GM12878 (cell line): ENCODE measurements at regions not wholly inside any gene's neighbourhood (a gene's known extent, or its start where the extent isn't known, plus 50 kb on each side); places are given as distances from the start of the nearest gene placed in this dataset.

Source experiments
- ATAC-seq: fragments of 200-7000 bp; cut with Tn5 transposase; 3 replicates; pipeline ENCODE4 v1.9.1; 2020; ENCODE audit warnings: mild to moderate bottlenecking, moderate library complexity
- BruUV-seq: library from RNA; stranded (reverse); fragments of 400-500 nt; replicated peaks from 2 replicates; lab custom pipeline; 2021; lab: Mats Ljungman, UMichigan
- CTCF ChIA-PET: fragments of 300-600 bp; sonication (Branson Sonifier 250); formaldehyde crosslinking; extraction: SDS; loops from one replicate; lab custom pipeline; 2021; ENCODE audit warnings: inconsistent platforms; lab: Yijun Ruan, JAX
- POLR2A ChIA-PET: fragments of 350-600 bp; formaldehyde crosslinking; extraction: SDS; loops from one replicate; lab custom pipeline; 2021; ENCODE audit warnings: inconsistent platforms; lab: Charles Lee
- RAD21 ChIA-PET: fragments of 300-600 bp; sonication (Branson Sonifier 250); formaldehyde crosslinking; loops from one replicate; lab custom pipeline; 2023; ENCODE audit warnings: antibody characterized with exemption; ENCODE audit not compliant: unreplicated experiment; lab: Charles Lee
- SMC1A ChIA-PET: fragments of 300-600 bp; sonication (Branson Sonifier 250); formaldehyde crosslinking; loops from one replicate; lab custom pipeline; 2023; ENCODE audit not compliant: unreplicated experiment, uncharacterized antibody; lab: Charles Lee
- DNase-seq: peaks from one replicate; pipeline ENCODE4 v3.0.0-alpha.2; 2011; ENCODE audit warnings: low read depth, low spot score
- FAIRE-seq: peaks from 3 replicates; lab custom pipeline; 2011; peaks lifted over from hg19 to GRCh38; lab: Jason Lieb, UNC
- H2AFZ ChIP-seq: 2 replicates; pipeline ENCODE4 v1.6.0; 2011; ENCODE audit warnings: low read depth, low read length, control low read depth; ENCODE audit not compliant: control insufficient read depth
- H3K27ac ChIP-seq: 2 replicates; pipeline ENCODE4 v1.5.1; 2011; ENCODE audit warnings: control low read depth; ENCODE audit not compliant: control insufficient read depth, insufficient read depth
- H3K27me3 ChIP-seq, 2 experiments: replicated peaks in 1 of 2; 2 replicates each; pipeline versions ENCODE4 v1.6.0 to v1.6.1; 2011; ENCODE audit warnings: low read length in 1 of 2; ENCODE audit not compliant: control insufficient read depth in 2 of 2, insufficient read depth in 2 of 2
- H3K36me3 ChIP-seq, 2 experiments: 2 replicates each; pipeline ENCODE4 v1.5.1; 2011; ENCODE audit warnings: low read length in 1 of 2; ENCODE audit not compliant: control insufficient read depth in 2 of 2, insufficient read depth in 2 of 2
- H3K4me1 ChIP-seq: 2 replicates; pipeline ENCODE4 v1.6.1; 2011; ENCODE audit warnings: mild to moderate bottlenecking, low read length, moderate library complexity, mixed read lengths; ENCODE audit not compliant: control insufficient read depth, insufficient read depth
- H3K4me2 ChIP-seq: 2 replicates; pipeline ENCODE4 v1.6.0; 2011; ENCODE audit warnings: control low read depth; ENCODE audit not compliant: control insufficient read depth, insufficient read depth
- H3K4me3 ChIP-seq: fragments of 200-600 bp; sonication (generic); 2 replicates; pipeline ENCODE4 v1.5.1; 2016
- H3K79me2 ChIP-seq: 2 replicates; pipeline ENCODE4 v1.6.0; 2011; ENCODE audit warnings: low read length; ENCODE audit not compliant: control insufficient read depth, insufficient read depth
- H3K9ac ChIP-seq: 2 replicates; pipeline ENCODE4 v1.8.0; 2011; ENCODE audit warnings: low read length, control low read depth, mixed read lengths; ENCODE audit not compliant: control insufficient read depth, insufficient read depth
- H3K9me3 ChIP-seq: replicated peaks from 3 replicates; pipeline ENCODE4 v1.5.1; 2011; ENCODE audit warnings: mild to moderate bottlenecking, low read length; ENCODE audit not compliant: control insufficient read depth, insufficient read depth
- H4K20me1 ChIP-seq: 2 replicates; pipeline ENCODE4 v1.6.0; 2011; ENCODE audit not compliant: control insufficient read depth, insufficient read depth
- CBFB ChIP-seq: IDR thresholded peaks from 2 replicates; pipeline ENCODE4 v1.6.1; 2016; ENCODE audit warnings: antibody characterized with exemption, low read depth
- CREM ChIP-seq: IDR thresholded peaks from 2 replicates; pipeline ENCODE4 v1.6.1; 2014; ENCODE audit warnings: antibody characterized with exemption, low read depth
- HDAC6 ChIP-seq: fragments of 200-600 bp; sonication (generic); IDR thresholded peaks from one replicate; pipeline ENCODE4 v1.8.0; 2017; ENCODE audit warnings: antibody characterized with exemption; ENCODE audit not compliant: unreplicated experiment
- KDM1A ChIP-seq: fragments of 200-600 bp; sonication (generic); IDR thresholded peaks from 2 replicates; pipeline ENCODE4 v1.6.1; 2016; ENCODE audit warnings: borderline replicate concordance
- POLR2AphosphoS5 ChIP-seq: IDR thresholded peaks from 2 replicates; pipeline ENCODE4 v1.6.1; 2011; ENCODE audit warnings: mild to moderate bottlenecking, low read length, inconsistent platforms
- SMAD1 ChIP-seq: fragments of 450-650 bp; IDR thresholded peaks from 2 replicates; pipeline ENCODE4 v1.6.1; 2018; ENCODE audit warnings: mild to moderate bottlenecking, low read depth; ENCODE audit not compliant: partially characterized antibody
- ZZZ3 ChIP-seq: IDR thresholded peaks from 2 replicates; pipeline ENCODE4 v1.6.1; 2011; ENCODE audit warnings: low read depth; ENCODE audit not compliant: control insufficient read depth, insufficient read length
- WGBS: methylation state at CpG from one replicate; pipeline ENCODE4 v1.1.6; 2016; ENCODE audit warnings: low lambda C conversion rate; ENCODE audit not compliant: insufficient replicate concordance, insufficient coverage; ENCODE audit errors: missing lambda C conversion rate; 5-methylcytosine and 5-hydroxymethylcytosine counted together
- in situ Hi-C: fragments of 300-500 bp; cut with MboI; formaldehyde crosslinking; loops from 9 replicates; pipeline ENCODE4 v1.14.3; 2018; ENCODE audit warnings: mixed read lengths
- intact Hi-C: fragments of 100-400 bp; cut with micrococcal nuclease; formaldehyde crosslinking; loops from one replicate; pipeline ENCODE4 v1.14.2; 2022; ENCODE audit not compliant: unreplicated experiment
- TF ChIP-seq, protein P1 (sequence below): fragments of 450-650 bp; formaldehyde crosslinking; IDR thresholded peaks from 2 replicates; pipeline ENCODE4 v1.5.0; 2022; ENCODE audit warnings: mild to moderate bottlenecking, missing genetic modification characterization
- TF ChIP-seq, protein P2 (sequence below): fragments of 450-650 bp; IDR thresholded peaks from 2 replicates; pipeline ENCODE4 v1.6.1; 2017; ENCODE audit warnings: mild to moderate bottlenecking, moderate library complexity
- TF ChIP-seq, protein P3 (sequence below): fragments of 450-650 bp; conservative IDR thresholded peaks from 2 replicates; pipeline ENCODE4 v1.6.1; 2017; ENCODE audit warnings: mild to moderate bottlenecking, moderate library complexity
- TF ChIP-seq, protein P4 (sequence below): fragments of 450-650 bp; IDR thresholded peaks from 2 replicates; pipeline ENCODE4 v1.6.1; 2016; ENCODE audit warnings: mild to moderate bottlenecking, moderate library complexity, borderline replicate concordance

DNA sequence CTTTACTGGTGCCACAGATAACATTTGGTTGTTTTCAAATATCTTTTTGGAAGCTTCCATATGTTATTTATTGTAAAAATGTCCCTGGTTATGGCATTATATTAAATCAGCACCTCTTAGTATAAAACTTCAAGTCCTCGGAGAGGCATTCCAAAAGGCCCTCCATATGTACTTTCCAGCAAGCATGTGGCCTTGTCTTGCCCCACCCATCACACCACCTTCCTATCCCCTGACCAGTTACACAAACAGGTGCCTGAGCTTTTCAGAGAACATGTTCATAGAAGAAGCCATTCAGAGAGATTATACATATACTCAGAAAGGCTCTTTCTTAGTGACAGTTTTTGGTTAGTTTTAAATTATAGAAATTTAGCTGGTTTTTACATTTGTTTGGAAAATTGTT is 92.4 kb upstream of the PRKG1 start:
- no TSS peak for BruUV-seq
- intact Hi-C loops (no loop called here), in situ Hi-C loops (no loop called here)
- H3K27ac ChIP-seq: no peak overlapping the region
- FAIRE-seq (no peak), ATAC-seq (no peak), DNase-seq (no peak)
- peaks cover 0 to 2% of the 10 kb centered on the region in 2 experiments; a peak in 1 of 4 replicates for H3K27me3 ChIP-seq
- no peak overlapping the region for H2AFZ ChIP-seq
- H3K4me2 ChIP-seq: no peak overlapping the region
- no peak overlapping the region for H3K4me3 ChIP-seq
- 0% methylated on average over 1 of the region's 1 CpG for WGBS
- POLR2A ChIA-PET: no interaction called here
- H4K20me1 ChIP-seq: no peaks in the 10 kb centered on the region
- no peaks in the 10 kb centered on the region for H3K36me3 ChIP-seq
- CTCF ChIA-PET: no interaction called here
- no peaks in the 10 kb centered on the region for H3K79me2 ChIP-seq
- H3K9ac ChIP-seq: no peak overlapping the region
- H3K9me3 ChIP-seq: no peaks in the 10 kb centered on the region
- SMC1A ChIA-PET: no interaction called here
- RAD21 ChIA-PET: no interaction called here
- no peaks in the 10 kb centered on the region for H3K4me1 ChIP-seq
- TF ChIP-seq CBFB (no peak), KDM1A (no peak), POLR2AphosphoS5 (no peak), HDAC6 (no peak), SMAD1 (no peak), ZZZ3 (no peak), CREM (no peak)
- TF ChIP-seq, protein P1, sequence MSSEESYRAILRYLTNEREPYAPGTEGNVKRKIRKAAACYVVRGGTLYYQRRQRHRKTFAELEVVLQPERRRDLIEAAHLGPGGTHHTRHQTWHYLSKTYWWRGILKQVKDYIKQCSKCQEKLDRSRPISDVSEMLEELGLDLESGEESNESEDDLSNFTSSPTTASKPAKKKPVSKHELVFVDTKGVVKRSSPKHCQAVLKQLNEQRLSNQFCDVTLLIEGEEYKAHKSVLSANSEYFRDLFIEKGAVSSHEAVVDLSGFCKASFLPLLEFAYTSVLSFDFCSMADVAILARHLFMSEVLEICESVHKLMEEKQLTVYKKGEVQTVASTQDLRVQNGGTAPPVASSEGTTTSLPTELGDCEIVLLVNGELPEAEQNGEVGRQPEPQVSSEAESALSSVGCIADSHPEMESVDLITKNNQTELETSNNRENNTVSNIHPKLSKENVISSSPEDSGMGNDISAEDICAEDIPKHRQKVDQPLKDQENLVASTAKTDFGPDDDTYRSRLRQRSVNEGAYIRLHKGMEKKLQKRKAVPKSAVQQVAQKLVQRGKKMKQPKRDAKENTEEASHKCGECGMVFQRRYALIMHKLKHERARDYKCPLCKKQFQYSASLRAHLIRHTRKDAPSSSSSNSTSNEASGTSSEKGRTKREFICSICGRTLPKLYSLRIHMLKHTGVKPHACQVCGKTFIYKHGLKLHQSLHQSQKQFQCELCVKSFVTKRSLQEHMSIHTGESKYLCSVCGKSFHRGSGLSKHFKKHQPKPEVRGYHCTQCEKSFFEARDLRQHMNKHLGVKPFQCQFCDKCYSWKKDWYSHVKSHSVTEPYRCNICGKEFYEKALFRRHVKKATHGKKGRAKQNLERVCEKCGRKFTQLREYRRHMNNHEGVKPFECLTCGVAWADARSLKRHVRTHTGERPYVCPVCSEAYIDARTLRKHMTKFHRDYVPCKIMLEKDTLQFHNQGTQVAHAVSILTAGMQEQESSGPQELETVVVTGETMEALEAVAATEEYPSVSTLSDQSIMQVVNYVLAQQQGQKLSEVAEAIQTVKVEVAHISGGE (CRISPR knock-in tag): no peak
- TF ChIP-seq, protein P2, sequence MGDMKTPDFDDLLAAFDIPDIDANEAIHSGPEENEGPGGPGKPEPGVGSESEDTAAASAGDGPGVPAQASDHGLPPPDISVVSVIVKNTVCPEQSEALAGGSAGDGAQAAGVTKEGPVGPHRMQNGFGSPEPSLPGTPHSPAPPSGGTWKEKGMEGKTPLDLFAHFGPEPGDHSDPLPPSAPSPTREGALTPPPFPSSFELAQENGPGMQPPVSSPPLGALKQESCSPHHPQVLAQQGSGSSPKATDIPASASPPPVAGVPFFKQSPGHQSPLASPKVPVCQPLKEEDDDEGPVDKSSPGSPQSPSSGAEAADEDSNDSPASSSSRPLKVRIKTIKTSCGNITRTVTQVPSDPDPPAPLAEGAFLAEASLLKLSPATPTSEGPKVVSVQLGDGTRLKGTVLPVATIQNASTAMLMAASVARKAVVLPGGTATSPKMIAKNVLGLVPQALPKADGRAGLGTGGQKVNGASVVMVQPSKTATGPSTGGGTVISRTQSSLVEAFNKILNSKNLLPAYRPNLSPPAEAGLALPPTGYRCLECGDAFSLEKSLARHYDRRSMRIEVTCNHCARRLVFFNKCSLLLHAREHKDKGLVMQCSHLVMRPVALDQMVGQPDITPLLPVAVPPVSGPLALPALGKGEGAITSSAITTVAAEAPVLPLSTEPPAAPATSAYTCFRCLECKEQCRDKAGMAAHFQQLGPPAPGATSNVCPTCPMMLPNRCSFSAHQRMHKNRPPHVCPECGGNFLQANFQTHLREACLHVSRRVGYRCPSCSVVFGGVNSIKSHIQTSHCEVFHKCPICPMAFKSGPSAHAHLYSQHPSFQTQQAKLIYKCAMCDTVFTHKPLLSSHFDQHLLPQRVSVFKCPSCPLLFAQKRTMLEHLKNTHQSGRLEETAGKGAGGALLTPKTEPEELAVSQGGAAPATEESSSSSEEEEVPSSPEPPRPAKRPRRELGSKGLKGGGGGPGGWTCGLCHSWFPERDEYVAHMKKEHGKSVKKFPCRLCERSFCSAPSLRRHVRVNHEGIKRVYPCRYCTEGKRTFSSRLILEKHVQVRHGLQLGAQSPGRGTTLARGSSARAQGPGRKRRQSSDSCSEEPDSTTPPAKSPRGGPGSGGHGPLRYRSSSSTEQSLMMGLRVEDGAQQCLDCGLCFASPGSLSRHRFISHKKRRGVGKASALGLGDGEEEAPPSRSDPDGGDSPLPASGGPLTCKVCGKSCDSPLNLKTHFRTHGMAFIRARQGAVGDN: no peak
- TF ChIP-seq, protein P3, sequence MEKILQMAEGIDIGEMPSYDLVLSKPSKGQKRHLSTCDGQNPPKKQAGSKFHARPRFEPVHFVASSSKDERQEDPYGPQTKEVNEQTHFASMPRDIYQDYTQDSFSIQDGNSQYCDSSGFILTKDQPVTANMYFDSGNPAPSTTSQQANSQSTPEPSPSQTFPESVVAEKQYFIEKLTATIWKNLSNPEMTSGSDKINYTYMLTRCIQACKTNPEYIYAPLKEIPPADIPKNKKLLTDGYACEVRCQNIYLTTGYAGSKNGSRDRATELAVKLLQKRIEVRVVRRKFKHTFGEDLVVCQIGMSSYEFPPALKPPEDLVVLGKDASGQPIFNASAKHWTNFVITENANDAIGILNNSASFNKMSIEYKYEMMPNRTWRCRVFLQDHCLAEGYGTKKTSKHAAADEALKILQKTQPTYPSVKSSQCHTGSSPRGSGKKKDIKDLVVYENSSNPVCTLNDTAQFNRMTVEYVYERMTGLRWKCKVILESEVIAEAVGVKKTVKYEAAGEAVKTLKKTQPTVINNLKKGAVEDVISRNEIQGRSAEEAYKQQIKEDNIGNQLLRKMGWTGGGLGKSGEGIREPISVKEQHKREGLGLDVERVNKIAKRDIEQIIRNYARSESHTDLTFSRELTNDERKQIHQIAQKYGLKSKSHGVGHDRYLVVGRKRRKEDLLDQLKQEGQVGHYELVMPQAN: no peak
- TF ChIP-seq, protein P4, sequence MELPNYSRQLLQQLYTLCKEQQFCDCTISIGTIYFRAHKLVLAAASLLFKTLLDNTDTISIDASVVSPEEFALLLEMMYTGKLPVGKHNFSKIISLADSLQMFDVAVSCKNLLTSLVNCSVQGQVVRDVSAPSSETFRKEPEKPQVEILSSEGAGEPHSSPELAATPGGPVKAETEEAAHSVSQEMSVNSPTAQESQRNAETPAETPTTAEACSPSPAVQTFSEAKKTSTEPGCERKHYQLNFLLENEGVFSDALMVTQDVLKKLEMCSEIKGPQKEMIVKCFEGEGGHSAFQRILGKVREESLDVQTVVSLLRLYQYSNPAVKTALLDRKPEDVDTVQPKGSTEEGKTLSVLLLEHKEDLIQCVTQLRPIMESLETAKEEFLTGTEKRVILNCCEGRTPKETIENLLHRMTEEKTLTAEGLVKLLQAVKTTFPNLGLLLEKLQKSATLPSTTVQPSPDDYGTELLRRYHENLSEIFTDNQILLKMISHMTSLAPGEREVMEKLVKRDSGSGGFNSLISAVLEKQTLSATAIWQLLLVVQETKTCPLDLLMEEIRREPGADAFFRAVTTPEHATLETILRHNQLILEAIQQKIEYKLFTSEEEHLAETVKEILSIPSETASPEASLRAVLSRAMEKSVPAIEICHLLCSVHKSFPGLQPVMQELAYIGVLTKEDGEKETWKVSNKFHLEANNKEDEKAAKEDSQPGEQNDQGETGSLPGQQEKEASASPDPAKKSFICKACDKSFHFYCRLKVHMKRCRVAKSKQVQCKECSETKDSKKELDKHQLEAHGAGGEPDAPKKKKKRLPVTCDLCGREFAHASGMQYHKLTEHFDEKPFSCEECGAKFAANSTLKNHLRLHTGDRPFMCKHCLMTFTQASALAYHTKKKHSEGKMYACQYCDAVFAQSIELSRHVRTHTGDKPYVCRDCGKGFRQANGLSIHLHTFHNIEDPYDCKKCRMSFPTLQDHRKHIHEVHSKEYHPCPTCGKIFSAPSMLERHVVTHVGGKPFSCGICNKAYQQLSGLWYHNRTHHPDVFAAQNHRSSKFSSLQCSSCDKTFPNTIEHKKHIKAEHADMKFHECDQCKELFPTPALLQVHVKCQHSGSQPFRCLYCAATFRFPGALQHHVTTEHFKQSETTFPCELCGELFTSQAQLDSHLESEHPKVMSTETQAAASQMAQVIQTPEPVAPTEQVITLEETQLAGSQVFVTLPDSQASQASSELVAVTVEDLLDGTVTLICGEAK: no peak
